Thoracic aorta (tissue), 2 donors: ENCODE measurements at regions not wholly inside any gene's neighbourhood (a gene's known extent, or its start where the extent isn't known, plus 50 kb on each side); places are given as distances from the start of the nearest gene placed in this dataset.
"Not testable (repeated sequence)": the region's sequence is repeated elsewhere in the genome, so short reads cannot be mapped to it uniquely, and the experiment has no call there.

ENCODE experiments used
- ATAC-seq: fragments of 150-250 bp; one replicate; pipeline ENCODE4 v1.8.0; 2017; ENCODE audit warnings: low read depth; ENCODE audit not compliant: insufficient number of reproducible peaks, low FRiP score
- DNase-seq: peaks from one replicate; pipeline ENCODE4 v3.0.0-alpha.2; 2020; ENCODE audit warnings: low spot score
- H3K27ac ChIP-seq, 2 donors: fragments of 200-600 bp; sonication (generic); 1 replicate in 1 of 2; 2 replicates in 1 of 2; pipeline ENCODE4 v1.5.1; 2016; ENCODE audit warnings: mild to moderate bottlenecking in 2 of 2, moderate library complexity in 2 of 2
- H3K27me3 ChIP-seq: fragments of 200-600 bp; sonication (generic); replicated peaks from 2 replicates; pipeline ENCODE4 v1.6.0; 2016; ENCODE audit warnings: mild to moderate bottlenecking; ENCODE audit not compliant: insufficient read depth
- H3K36me3 ChIP-seq: fragments of 200-600 bp; sonication (generic); one replicate; pipeline ENCODE4 v1.5.1; 2016
- H3K4me1 ChIP-seq, 2 donors: fragments of 200-600 bp; sonication (generic); 1 replicate in 1 of 2; 2 replicates in 1 of 2; pipeline versions ENCODE4 v1.5.1 to v1.6.0; 2016; ENCODE audit warnings: low read depth in 2 of 2, mild to moderate bottlenecking in 1 of 2; ENCODE audit not compliant: control insufficient read depth in 1 of 2
- H3K4me3 ChIP-seq: fragments of 200-600 bp; sonication (generic); 2 replicates; pipeline ENCODE4 v1.5.1; 2016; ENCODE audit warnings: mild to moderate bottlenecking
- H3K9me3 ChIP-seq: fragments of 200-600 bp; sonication (generic); 2 replicates; pipeline ENCODE4 v1.5.1; 2016
- CTCF ChIP-seq: fragments of 200-600 bp; sonication (generic); IDR thresholded peaks from one replicate; pipeline ENCODE4 v1.5.1; 2019; ENCODE audit warnings: antibody characterized with exemption

- no peak overlapping the region for H3K27ac ChIP-seq
- H3K9me3 ChIP-seq = no peaks in the 10 kb centered on the region
- no peak for TF ChIP-seq CTCF
- ATAC-seq = no peak
- no peaks in the 10 kb centered on the region for H3K36me3 ChIP-seq
- H3K4me3 ChIP-seq = no peak overlapping the region
- DNase-seq = no peak
- H3K4me1 ChIP-seq = no peaks in the 10 kb centered on the region
- H3K27me3 ChIP-seq = no peaks in the 10 kb centered on the region
These were observed 99.1 kb upstream of the HES1 start for GRCh38 chr3:194036842-194037241.

- H3K27ac ChIP-seq, H3K4me3 ChIP-seq, H3K36me3 ChIP-seq, H3K9me3 ChIP-seq, H3K27me3 ChIP-seq, H3K4me1 ChIP-seq, DNase-seq, ATAC-seq: not testable (repeated sequence)
These were observed 97.6 kb upstream of the HES1 start for GRCh38 chr3:194038346-194038745.

GRCh38 chr3:194038960-194039359 is 97.0 kb upstream of the HES1 start:
- Histone ChIP-seq H3K27ac (no peak overlapping the region), H3K27me3 (no peaks in the 10 kb centered on the region), H3K9me3 (no peaks in the 10 kb centered on the region), H3K4me1 (no peaks in the 10 kb centered on the region), H3K36me3 (no peaks in the 10 kb centered on the region), H3K4me3 (no peak overlapping the region)
- DNase-seq (no peak), ATAC-seq (no peak)
- TF ChIP-seq CTCF = no peak

- no peak for ATAC-seq
These were observed 95.3 kb upstream of the HES1 start for GRCh38 chr3:194040516-194041273.

GRCh38 chr3:194042927-194043326 is 93.0 kb upstream of the HES1 start:
- no peak for ATAC-seq
- no peak overlapping the region for H3K4me3 ChIP-seq
- H3K27ac ChIP-seq = no peak overlapping the region
- TF ChIP-seq CTCF = no peak
- H3K27me3 ChIP-seq = no peaks in the 10 kb centered on the region
- H3K4me1 ChIP-seq = peaks cover 0 to 16% of the 10 kb centered on the region in 2 donors
- DNase-seq = no peak
- H3K36me3 ChIP-seq = no peaks in the 10 kb centered on the region
- no peaks in the 10 kb centered on the region for H3K9me3 ChIP-seq

More at GRCh38 chr3:194040516-194041273, 95.3 kb upstream of the HES1 start:
- H3K27me3 ChIP-seq = no peaks in the 10 kb centered on the region
- no peak for DNase-seq
- H3K4me3 ChIP-seq = no peak overlapping the region
- H3K4me1 ChIP-seq = no peaks in the 10 kb centered on the region
- no peaks in the 10 kb centered on the region for H3K9me3 ChIP-seq
- no peaks in the 10 kb centered on the region for H3K36me3 ChIP-seq
- no peak for TF ChIP-seq CTCF
- H3K27ac ChIP-seq = no peak overlapping the region

GRCh38 chr3:194043516-194043915 is 92.4 kb upstream of the HES1 start:
- no peaks in the 10 kb centered on the region for H3K36me3 ChIP-seq
- no peak for ATAC-seq
- H3K4me3 ChIP-seq = no peak overlapping the region
- no peak for TF ChIP-seq CTCF
- no peak overlapping the region for H3K27ac ChIP-seq
- DNase-seq = no peak
- no peaks in the 10 kb centered on the region for H3K27me3 ChIP-seq
- no peaks in the 10 kb centered on the region for H3K9me3 ChIP-seq
- H3K4me1 ChIP-seq = peaks cover 0 to 16% of the 10 kb centered on the region in 2 donors
